AG04449 (cell line): ENCODE measurements at regions not wholly inside any gene's neighbourhood (a gene's known extent, or its start where the extent isn't known, plus 50 kb on each side); places are given as distances from the start of the nearest gene placed in this dataset.

ENCODE experiments used
- CTCF ChIA-PET: fragments of 350-600 bp; formaldehyde crosslinking; extraction: SDS; loops from one replicate; lab custom pipeline; 2021; ENCODE audit warnings: antibody characterized with exemption; lab: Yijun Ruan, JAX
- POLR2A ChIA-PET: fragments of 400-600, 350-600 bp; formaldehyde crosslinking; extraction: SDS; loops from one replicate; lab custom pipeline; 2020; ENCODE audit warnings: antibody characterized with exemption, inconsistent platforms; lab: Yijun Ruan, JAX
- DNase-seq: peaks from one replicate; pipeline ENCODE4 v3.0.0-alpha.2; 2010; ENCODE audit warnings: low read depth, low spot score
- H3K4me3 ChIP-seq: 2 replicates; pipeline ENCODE4 v1.5.1; 2011; ENCODE audit warnings: low read depth, mild to moderate bottlenecking, control low read depth, low read length
- TF ChIP-seq, protein P1 (sequence below): IDR thresholded peaks from one replicate; pipeline ENCODE4 v1.5.1; 2011; ENCODE audit warnings: mild to moderate bottlenecking, moderate library complexity, low read length, control low read depth, inconsistent platforms; ENCODE audit not compliant: insufficient read depth; ENCODE audit errors: missing control alignments

DNA sequence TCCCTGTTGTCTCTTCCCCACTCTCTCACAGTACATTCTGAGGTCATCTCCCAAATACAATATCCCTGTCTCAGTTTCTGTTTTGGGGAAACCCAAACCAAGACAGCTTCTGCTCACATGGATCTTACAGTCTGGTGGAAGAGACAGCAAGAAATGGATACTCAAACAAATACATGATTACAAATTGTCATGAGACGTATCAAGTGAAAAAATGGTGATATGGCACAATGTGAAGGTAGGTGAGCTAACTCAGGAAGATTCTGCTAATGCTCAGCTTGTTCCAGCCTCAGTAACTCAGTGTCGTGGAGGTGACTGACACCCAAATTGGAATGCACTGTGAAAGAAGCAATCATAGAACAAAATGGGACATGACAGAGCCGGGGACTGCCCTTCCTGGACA lies 68.3 kb downstream of the CHST1 start:
- TF ChIP-seq, protein P1, sequence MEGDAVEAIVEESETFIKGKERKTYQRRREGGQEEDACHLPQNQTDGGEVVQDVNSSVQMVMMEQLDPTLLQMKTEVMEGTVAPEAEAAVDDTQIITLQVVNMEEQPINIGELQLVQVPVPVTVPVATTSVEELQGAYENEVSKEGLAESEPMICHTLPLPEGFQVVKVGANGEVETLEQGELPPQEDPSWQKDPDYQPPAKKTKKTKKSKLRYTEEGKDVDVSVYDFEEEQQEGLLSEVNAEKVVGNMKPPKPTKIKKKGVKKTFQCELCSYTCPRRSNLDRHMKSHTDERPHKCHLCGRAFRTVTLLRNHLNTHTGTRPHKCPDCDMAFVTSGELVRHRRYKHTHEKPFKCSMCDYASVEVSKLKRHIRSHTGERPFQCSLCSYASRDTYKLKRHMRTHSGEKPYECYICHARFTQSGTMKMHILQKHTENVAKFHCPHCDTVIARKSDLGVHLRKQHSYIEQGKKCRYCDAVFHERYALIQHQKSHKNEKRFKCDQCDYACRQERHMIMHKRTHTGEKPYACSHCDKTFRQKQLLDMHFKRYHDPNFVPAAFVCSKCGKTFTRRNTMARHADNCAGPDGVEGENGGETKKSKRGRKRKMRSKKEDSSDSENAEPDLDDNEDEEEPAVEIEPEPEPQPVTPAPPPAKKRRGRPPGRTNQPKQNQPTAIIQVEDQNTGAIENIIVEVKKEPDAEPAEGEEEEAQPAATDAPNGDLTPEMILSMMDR: no peak
- no peak for DNase-seq
- H3K4me3 ChIP-seq: no peak overlapping the region
- POLR2A ChIA-PET: no interaction called here
- CTCF ChIA-PET: no interaction called here

DNA sequence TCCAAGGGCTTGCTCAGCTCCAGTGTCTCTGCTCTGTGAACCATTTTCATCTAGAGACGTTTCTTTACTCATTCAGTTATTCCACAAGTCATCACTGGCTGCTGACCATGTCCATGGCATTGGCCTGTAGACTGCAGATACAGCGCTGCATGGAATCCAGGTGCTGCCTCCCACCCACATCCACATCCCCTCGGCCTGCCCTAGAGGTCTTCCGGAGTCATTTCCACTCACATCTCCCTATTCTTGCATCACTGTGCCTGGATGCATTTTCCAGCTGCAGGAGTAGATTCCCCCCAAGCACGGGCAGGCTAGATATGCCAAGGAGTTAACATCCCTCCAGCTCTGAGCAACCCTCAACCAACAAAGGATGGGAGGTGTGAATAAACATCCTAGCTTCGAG lies 68.9 kb downstream of the CHST1 start:
- ChIA-PET POLR2A (no interaction called here), CTCF (no interaction called here)
- TF ChIP-seq, protein P1: no peak
- no peak overlapping the region for H3K4me3 ChIP-seq
- DNase-seq: no peak

DNA sequence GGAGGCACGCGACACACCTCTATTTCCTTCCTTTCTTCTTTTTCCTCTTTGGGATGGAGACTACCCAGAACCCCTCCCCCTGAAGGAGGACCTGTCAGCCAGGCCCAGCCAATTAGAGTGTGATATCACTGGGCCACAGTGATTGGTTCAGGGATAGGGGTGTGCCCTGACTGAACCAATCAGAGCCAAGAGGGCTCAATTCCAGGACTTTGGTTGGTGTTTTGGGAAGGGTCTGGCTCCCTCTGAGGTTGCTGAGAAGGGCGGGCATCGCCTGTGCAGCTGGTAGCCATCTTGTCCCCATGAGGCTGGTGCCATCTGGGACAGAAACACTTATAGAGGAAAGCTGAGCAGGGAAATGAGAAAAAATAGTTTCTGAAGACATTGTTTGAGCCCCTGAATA lies 71.4 kb downstream of the CHST1 start:
- DNase-seq: no peak
- POLR2A ChIA-PET: no interaction called here
- H3K4me3 ChIP-seq: no peak overlapping the region
- CTCF ChIA-PET: interaction anchor here (1.0 kb wide), 1 partner anchor 61 kb away, joined by 3 read pairs; no protein-coding TSS in a partner anchor
- TF ChIP-seq, protein P1: no peak

DNA sequence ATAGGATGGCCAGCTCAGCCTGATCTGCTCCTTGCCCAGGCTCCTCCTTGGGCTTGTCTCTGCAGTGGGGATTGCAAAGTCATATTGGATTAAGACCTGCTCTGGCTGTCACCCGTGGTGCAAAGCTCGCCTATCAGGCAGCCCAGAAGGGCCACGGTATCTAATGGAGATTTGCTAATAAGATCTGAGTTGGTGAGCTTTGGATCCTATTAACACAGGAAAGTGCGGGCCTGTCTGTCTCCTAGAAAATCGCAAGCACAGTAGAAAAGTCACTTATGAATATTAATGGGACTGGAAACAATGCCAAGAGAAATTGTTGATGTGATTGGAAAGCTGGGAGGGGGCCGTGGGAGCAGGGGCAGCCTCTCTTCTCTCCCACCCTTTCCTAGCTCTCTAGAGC lies 72.8 kb downstream of the CHST1 start:
- ChIA-PET POLR2A (no interaction called here), CTCF (no interaction called here)
- no peak for DNase-seq
- TF ChIP-seq, protein P1: no peak
- H3K4me3 ChIP-seq: no peak overlapping the region

DNA sequence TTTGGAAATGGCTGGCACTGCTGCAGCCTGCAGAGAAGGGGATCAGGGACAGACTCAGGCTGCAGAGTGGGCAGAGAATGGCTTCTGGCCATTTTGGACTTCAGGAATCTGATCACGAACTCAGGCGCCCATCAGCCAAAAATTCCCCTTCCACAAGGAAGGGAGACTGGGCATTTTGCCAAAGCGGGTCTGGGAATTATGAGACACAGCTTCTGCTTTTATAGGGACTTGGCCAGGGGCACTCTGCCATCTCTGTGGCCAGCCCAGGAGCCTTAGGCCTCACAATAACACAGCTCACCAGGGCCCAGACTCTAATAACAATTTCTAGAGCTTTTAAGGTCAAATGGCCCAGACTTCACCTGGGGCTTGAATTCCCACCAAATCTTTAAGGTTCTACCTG lies 74.7 kb downstream of the CHST1 start:
- CTCF ChIA-PET: interaction anchor here (1.6 kb wide), 1 partner anchor 219 kb away, joined by 5 read pairs; no protein-coding TSS in a partner anchor
- TF ChIP-seq, protein P1: no peak
- POLR2A ChIA-PET: interaction anchor here (0.6 kb wide), 1 partner anchor 115 kb away, joined by 3 read pairs; no protein-coding TSS in a partner anchor
- DNase-seq: no peak
- no peak overlapping the region for H3K4me3 ChIP-seq

DNA sequence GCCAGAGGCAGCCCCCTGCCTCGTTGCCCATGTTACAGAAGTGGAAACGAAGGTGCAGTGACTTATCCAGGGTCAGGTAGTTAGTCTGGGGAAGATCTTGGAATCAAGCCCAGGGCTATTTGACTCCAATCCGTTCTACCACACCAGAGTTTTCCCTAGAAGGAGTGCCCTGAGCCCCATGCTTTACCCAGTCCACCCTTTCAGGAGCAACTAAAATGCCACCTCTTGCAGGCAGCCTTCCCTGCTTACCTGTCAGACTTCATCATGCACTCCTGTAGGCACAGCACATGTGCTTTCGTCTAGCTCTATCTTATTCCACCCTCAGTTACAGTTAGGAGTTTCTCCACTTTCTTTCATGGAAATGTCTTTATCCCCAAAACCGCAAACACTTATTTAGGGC lies 80.2 kb downstream of the CHST1 start:
- H3K4me3 ChIP-seq: no peak overlapping the region
- ChIA-PET CTCF (no interaction called here), POLR2A (no interaction called here)
- DNase-seq: no peak
- TF ChIP-seq, protein P1: no peak
